ENCODE measurements at regions not wholly inside any gene's neighbourhood (a gene's known extent, or its start where the extent isn't known, plus 50 kb on each side); places are given as distances from the start of the nearest gene placed in this dataset.

DNA sequence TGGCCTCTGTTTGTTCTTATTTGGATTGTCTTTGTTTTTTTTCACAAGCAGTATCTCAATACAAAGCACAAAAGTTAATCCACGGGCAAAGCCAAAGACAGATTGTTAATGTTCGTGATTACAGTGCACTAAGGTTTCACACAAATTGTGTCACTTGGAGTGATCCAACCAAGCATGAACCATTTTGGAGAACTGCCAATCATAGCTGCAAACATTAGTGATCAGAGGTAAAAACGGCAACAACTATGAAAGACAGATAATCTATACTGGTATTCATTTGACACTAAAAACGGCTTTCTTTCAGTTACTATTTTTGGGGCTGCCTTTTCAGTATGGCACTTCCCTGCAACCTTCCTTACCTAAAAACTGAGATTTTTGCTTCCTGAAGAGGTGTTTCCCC is 213.1 kb upstream of the GULP1 start:
- DNase-seq = no peak

DNA sequence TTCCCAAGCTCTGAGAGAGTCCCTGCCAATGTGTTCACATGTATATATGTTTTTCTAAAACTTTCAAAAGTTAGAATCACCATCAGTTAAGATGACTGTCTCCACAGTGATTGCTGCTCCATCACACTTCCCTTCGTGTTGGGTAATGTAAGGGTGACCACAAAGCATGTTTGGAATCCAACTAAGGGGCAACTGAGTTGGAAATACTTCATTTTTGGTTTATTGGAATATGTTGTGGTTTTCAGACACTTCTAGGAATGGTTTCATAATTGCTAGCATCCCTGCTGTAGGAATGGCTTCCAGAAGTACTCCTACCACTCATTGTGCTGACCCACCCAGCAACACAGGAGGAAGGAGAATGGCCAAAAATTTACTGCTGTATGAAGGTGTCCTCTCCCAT is 212.5 kb upstream of the GULP1 start:
- DNase-seq = no peak

DNA sequence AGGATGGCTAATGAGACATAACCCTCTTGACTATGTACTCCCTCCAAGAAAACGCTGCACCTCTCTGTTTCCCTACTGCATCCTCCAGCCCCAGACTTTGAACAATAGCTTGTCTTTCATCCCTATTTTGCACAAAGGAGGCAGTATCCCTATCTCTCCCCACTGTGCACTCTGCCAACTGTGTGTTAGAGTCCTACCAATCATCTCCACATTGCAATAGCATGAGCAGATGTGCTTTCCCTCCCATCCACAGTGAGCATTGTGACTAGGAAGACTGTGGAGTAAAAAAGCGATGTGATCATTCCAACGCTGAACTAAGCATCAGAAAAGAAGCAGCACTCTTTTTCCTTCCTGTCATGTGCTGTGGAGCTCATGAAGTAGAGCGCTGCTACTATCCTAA is 206.3 kb upstream of the GULP1 start:
- no peak for DNase-seq

DNA sequence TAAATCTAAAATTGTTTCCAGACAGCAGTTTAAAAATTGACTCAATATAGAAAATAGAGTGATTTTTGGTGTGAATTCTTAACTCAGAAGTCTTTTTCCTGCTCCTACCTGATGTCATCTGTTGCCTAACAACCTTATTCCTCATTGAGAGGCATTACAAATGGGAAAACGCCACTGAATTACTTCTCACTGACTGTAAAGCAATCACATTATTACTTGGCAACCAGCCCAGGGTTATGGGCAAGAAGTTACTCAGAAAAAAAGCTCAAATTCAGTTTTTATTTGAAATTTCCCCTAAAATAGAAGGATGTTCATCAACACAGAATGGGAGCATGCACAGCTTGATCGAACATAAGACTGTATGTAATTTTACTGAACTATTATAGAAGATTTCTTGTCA is 201.8 kb upstream of the GULP1 start:
- no peak for DNase-seq

DNA sequence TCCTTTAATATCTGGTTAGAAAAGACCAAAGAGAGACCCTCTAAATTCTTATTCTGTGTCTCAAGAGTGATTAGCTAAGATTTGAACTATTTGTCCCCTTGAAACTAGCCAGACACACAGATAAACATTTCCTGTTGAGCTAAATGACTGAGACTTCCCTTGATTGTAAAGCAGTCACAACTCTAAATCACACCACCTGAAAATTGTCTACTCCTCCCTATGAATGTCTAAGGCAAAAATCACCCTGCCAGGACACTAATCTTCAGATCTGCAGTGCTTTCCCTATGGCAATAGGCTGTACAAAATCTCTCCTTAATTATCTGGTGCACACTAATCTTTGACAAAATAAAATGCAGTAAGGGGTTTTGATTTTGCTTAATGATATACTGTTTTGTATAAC is 200.5 kb upstream of the GULP1 start:
- no peak for DNase-seq

DNA sequence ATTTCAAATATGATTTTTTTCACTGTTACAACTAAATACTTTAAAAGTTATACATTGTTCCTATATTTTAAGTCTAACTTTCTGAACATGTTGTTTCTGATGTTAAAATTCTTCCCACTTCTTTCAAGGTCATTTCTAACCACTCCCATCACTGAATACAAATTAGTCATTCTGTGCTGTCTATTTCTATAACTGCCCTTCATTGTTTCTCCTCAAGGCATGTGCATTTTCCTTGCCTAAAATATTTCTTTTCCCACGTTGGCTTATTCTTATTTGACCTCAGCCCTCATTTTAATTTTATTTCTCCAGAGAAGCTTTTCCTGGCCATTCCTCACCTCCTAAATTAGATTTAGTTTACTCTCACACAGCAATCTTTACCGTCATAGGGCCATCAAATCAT is 198.9 kb upstream of the GULP1 start:
- no peak for DNase-seq

DNA sequence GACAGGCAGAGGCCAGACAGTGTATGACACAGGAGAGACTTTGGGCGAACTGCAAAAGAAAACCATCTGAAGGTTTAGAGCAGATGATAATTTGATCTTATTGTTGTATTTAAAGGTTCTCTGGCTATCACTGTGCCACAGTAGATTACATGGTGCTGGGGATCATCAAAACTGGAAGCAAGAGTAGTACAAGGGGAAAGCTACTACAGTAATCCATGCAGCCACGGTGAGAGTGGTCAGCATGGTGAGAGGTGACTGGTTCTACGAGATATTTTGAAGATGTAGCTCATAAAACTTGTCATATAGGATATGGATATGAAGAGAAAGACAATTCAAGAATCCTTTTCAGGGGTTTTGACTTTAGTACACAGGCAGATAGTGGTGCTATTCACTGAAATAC is 194.8 kb upstream of the GULP1 start:
- no peak for DNase-seq

DNA sequence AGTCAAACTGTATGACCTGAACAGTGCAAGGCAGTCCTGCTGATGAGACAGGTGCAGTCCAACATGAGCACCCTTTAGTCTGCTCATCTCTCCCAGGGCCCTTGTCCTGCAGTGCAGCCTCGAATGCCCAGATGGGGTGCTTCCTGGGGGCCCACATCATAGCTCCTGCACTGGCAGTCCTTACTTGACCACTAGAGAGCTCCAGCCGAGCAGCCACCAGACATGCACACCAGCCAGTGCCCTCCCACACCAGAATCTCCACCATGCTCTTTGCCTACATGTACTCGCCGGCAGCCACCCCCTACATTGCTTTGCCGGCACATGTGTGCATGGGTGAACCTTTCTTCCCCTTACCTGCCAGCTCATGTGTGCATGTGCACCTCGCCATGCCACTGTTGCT is 188.8 kb upstream of the GULP1 start:
- no peak for DNase-seq

DNA sequence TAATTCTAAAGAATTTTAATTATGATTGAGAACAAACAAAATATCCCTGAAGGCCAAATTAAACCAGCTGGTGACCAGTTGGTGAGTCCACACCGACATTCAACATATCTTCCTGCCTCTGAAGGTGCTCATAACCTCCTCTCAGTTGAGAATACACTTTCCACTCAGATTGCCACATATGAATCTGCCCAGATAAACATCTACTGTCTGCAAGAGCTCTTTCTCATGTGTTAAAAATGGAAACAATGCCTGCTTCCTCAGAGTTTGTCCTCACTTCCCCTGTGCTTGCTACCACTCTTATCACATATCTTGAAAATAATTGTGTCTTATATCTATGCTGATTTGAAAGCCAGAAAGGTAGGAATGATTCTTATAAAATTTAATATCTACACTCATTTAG is 177.7 kb upstream of the GULP1 start:
- no peak for DNase-seq

DNA sequence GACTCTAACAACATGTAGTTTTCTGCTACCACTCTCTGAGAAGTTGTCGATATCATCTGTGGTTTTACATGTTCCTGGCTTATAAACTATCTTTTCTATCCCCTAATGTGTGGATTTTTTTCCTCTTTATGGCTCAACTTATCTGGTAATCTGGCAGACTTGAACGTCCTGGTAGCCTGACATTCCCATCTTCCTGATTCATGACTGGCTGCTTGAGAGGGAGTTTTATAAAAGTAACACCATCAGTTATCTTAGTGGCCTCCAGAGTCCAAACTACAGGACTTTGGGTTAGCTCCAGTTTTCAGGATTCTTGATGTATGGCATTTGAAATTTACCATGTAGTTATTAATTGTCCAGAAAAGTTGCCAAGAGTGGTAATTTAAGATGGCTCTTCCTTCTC is 174.0 kb upstream of the GULP1 start:
- no peak for DNase-seq

DNA sequence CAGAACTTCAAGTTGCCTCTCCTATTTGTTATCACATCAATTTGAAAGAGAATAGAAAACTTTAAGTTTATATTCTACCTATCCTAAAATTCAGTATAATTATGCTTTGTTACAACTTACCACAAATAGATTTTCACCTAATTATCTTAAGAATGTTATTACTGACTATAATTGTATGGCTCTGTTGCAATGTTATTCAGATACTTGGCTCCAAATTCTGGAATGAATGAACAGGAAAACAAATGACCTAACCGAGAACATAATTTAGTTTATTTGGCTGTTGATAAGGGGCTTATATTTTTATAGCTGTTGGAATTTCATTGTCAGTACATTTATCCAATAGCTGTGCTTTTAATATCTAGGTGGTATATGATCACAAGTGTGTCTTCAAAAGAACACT is 173.2 kb upstream of the GULP1 start:
- no peak for DNase-seq

DNA sequence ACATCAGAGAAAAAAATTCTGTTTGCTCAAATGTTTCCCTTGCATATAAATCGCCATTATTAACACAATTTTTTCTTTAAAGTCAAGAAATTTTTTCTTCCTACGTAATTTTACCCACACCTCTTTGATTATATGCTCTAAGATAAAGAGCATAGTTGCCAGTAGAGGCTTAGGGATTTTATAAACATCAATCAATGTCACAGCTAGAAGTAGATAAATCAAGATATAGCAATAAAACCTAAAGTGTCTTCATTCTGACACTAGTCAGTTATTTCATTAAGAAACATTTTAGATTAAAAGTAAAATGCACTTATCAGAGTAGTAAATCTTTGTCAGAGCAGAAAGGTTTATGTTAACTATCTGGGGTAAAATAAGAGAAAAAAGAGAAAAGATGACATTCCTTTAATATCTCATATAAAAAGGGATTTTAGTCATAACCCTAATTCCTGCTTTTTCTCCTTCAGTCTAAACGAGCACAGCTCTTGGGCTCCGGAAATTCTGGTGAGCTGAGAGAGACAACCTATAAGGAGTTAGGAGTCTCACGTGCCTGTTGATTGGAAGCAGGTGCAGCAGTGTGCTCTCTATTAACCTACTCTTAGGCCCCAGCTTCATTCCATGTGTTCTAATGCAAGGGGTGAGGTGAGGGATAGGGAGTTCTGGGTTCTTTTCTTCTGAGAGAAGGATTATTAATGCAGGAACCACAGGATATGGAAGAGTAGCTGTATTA is 172.4 kb upstream of the GULP1 start:
- DNase-seq = no peak

DNA sequence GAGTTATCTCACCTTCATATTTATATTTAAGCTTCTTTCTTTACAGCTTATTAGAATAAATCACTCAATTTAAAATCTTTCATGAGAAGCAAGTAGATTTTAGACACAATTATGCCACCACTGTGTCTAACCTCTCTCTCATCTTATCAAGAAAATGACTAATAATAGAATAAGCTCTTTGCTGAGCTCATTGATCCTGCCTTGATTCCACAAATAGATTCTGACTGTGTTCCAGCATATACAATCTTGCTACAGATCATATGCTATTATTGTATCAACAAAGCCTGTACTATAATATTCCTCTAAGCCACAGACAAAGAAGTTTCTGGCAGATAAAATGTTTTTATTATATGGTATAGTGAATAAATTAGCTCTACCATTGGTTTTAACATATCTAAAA is 168.7 kb upstream of the GULP1 start:
- no peak for DNase-seq

DNA sequence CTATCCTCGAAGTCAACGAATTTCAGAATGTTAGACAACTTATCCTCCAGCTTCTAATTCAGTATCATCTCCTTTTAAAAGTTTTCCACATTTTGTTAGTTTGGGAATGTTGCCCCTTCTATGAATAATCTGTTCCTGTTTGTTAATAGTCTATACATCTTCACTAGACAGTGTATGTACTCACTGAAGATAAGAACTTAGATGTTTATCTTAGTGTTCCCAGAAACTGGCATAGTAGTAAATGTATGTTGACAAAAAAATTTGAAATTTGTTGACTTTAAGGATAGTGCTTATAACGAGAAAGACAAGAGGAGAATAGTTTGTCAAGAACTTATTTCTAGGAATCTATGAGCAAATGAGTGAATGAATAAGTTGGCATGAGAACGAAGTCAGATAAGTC is 162.0 kb upstream of the GULP1 start:
- DNase-seq = no peak

DNA sequence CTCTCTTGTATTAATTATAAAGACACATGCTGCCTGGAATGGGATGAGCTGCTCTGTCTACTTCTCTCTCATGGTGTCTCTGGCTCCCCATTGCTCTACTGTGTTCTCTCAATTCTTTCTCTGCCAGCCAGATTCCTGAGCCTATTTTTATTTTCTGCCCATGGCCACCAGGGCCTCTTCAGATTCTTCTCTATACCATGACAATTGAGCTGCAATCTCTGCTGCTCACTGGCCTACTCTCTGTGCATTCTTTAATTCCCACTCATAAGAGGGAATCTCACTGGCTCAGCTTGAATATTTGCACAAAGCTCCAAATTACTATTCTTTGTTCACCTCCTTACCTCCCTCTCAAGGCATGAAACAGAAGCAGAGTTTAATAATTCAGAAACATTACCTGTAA is 161.4 kb upstream of the GULP1 start:
- DNase-seq = no peak

DNA sequence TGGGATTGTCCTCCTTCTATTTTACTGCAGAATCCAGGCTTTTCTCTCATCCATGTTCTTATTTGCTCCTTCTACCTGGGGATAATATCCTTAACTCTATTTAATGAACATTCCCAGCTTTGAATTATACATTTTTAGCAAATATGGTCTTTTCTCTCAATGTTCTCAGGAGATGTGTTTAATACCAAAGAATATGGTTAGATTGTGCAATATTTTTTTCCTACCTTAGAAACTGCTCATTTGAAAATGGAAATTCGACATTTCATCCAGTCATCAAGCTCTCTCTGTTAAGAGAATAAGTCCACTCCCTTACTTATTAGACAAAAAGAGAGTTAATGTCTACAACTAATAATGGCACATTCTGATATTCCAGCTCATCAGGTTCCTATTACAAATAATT is 160.4 kb upstream of the GULP1 start:
- no peak for DNase-seq

DNA sequence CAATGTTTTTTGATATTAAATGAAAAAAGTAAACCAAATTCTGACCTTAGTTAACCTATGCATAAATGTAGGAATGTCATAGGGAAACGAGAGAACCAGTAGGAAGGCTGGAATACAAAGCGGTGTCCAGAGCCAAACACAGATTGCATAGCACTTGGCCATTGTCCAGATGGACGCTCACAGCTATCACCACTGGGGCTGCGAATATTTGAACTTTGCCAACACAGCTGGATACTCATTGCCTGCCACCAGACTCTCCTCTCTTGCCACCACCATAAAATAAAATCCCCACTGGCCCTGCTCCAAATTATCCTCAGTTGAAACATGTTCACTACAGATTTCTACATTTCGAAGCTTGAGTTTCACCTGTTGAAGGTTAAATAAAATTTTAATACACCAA is 159.3 kb upstream of the GULP1 start:
- DNase-seq = no peak

DNA sequence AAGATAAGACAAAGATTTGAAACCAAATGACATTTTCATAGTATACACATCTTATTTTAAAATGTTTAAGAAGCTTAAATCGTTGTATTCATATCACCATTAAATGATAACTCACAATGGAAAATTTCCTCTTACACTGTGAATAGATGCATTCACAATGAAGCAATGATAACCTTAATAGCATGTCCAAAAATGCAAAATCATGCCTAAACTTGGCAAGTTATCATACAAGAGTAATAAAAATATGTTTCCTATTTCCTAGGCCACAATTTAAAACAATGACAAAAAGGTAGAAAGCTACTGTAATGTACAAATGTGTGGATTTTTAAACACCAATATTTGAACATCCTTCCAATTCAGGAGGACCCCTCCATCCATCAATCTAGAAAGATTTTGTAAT is 157.4 kb upstream of the GULP1 start:
- no peak for DNase-seq

DNA sequence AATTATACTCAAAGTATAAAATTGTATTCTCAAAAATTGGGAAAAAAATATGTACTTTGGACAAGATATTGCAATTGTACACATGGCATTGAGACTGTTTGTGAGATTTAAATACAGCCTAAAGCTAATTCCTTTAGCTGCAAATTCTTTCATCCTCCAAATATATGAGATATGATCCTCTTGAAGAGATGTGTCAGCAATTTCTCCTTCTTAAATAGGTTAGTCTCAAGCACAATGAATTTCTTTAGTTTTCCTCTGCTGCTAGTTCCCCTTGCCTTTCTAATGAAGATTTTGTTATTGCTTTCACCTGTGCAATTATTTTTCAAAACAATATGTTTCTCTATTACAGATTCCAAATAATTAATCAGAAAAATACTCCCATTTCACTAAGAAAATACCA is 153.4 kb upstream of the GULP1 start:
- DNase-seq = no peak

DNA sequence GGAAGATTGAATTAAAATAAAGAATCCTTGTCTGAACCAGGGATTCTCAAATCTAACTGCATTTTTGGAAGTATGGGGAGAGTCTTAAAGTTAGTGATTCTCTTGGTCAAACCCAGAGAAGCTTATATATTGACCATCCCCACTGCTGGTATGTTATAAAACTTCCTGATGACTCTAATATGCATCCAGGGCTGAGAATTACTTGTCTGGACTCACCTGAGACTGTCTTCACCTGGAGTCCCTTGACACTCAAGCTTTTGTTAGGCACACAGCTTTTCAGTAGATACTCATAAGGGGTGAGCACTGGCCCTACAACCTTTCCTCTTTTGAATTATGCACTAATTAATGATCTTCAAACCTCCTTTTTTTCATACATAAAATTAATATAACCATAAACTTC is 149.6 kb upstream of the GULP1 start:
- DNase-seq = no peak

DNA sequence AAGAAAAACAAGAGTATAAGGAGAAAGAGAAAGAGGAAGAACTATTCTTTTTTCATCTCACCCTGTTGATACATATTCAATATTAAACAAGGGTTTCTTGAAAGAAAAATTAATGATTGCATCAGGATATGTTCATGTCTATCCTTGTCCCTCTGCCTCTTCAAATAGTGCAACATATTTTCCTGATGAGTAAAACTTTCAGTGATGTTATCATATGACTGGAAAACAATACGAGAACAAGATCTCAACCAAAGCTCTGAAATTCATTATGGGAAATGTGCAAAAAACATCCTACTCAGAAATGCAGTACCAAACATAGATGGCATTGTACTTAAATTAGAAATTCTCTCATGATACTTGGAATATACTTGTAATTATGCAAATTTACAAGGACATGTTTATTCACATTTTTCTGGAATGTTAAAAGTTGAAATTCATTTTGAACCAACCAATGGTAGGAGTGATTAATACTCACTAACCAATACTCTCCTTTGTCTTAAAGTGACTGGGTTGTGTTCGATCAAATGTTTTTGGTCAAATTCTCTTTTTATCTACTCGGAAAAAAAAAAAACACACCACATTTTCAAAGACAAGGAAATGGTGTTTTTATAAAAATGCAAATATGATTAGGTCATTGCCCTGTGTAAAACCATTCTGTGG is 148.9 kb upstream of the GULP1 start:
- no peak for DNase-seq

DNA sequence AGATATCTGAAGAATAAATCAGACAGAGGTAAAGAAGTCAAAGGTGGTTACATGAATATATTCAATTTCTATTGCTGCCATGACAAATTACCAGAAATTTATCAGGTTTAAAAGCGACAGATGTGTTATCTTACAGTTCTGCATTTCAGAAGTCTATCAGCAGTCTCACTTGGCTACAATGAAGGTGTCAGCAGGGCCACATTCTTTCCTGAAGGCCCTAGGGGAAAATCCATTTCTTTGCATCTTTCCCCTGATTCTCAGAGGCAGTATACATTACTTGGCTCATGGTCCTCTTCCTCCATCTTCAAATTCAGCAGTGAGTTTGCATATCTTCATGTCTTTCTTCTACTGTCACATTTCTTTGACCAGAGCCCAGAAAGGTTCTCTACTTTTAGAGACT is 145.8 kb upstream of the GULP1 start:
- no peak for DNase-seq

DNA sequence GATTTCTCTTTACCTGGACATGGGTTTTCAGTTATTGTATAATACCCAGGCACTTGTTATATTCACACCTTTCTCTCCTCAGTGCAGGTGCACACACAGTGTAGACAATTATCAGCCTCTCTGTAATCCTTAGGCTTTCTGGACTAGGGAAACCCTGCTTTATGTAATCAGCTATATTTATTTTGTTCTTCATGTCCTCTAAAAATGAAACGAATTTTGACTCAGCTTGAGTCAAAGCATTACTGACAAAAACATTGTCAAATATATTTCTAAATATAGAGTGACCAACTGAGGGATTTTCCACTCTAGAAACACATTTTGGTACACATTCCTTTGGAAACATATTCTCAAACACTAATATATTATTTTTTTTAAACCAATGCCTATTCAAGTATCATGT is 144.8 kb upstream of the GULP1 start:
- DNase-seq = no peak

DNA sequence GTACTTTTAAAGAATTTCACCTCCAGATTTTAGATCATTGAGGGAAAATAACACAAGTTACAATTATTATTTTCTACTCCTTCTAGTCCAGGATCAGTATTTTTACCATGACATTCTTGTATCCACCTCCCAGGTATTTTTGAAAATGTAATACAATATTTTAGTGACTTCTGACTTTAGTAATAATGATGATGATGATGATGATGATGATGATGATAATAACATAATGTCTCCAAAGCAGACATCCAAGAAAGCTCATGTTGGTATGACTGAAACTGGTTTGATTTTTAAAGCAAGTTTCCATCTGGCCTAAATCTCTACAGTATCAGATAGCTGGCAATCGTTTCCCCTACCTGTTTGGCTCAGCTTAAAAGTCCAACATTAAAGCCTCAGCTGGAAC is 140.0 kb upstream of the GULP1 start:
- no peak for DNase-seq
